NCI-H524 (cell line): ENCODE measurements at regions not wholly inside any gene's neighbourhood (a gene's known extent, or its start where the extent isn't known, plus 50 kb on each side); places are given as distances from the start of the nearest gene placed in this dataset.
"Not testable (repeated sequence)": the region's sequence is repeated elsewhere in the genome, so short reads cannot be mapped to it uniquely, and the experiment has no call there.

ENCODE experiments used
- DNase-seq, 2 experiments: peaks; one replicate each; lab custom pipeline; 2025; lab: John Stamatoyannopoulos, UW

- no peak for DNase-seq
These were observed 694.1 kb downstream of the TOX3 start for GRCh38 chr16:51852892-51853291.

- no peak for DNase-seq
These were observed 695.8 kb downstream of the TOX3 start for GRCh38 chr16:51851111-51851510.

GRCh38 chr16:51849715-51850114 lies 697.2 kb downstream of the TOX3 start:
- no peak for DNase-seq

- no peak for DNase-seq
These were observed 694.7 kb upstream of the SALL1 start for GRCh38 chr16:51845586-51846305.

- no peak for DNase-seq
These were observed 688.8 kb upstream of the SALL1 start for GRCh38 chr16:51839727-51840462.

- no peak for DNase-seq
These were observed 683.7 kb upstream of the SALL1 start for GRCh38 chr16:51834794-51835193.

- no peak for DNase-seq
These were observed 683.1 kb upstream of the SALL1 start for GRCh38 chr16:51834133-51834532.

- no peak for DNase-seq
These were observed 680.7 kb upstream of the SALL1 start for GRCh38 chr16:51831595-51832367.

GRCh38 chr16:51831034-51831433 lies 680.0 kb upstream of the SALL1 start:
- not testable (repeated sequence) for DNase-seq

GRCh38 chr16:51825779-51826178 lies 674.7 kb upstream of the SALL1 start:
- DNase-seq: no peak

- no peak for DNase-seq
These were observed 671.4 kb upstream of the SALL1 start for GRCh38 chr16:51822471-51822870.

- no peak for DNase-seq
These were observed 670.5 kb upstream of the SALL1 start for GRCh38 chr16:51821527-51821926.

GRCh38 chr16:51820176-51820575 lies 669.1 kb upstream of the SALL1 start:
- no peak for DNase-seq

GRCh38 chr16:51818342-51818944 lies 667.4 kb upstream of the SALL1 start:
- peak in 1 of 2 experiments; percentile 35 for DNase-seq

GRCh38 chr16:51816929-51817328 lies 665.9 kb upstream of the SALL1 start:
- DNase-seq: no peak

- no peak for DNase-seq
These were observed 664.5 kb upstream of the SALL1 start for GRCh38 chr16:51815523-51815922.

GRCh38 chr16:51814617-51815016 lies 663.5 kb upstream of the SALL1 start:
- no peak for DNase-seq

- DNase-seq: no peak
These were observed 662.5 kb upstream of the SALL1 start for GRCh38 chr16:51813609-51814008.

GRCh38 chr16:51812945-51813344 lies 661.9 kb upstream of the SALL1 start:
- DNase-seq: no peak

GRCh38 chr16:51807551-51807950 lies 656.5 kb upstream of the SALL1 start:
- DNase-seq: no peak

- no peak for DNase-seq
These were observed 650.6 kb upstream of the SALL1 start for GRCh38 chr16:51801635-51802034.

- no peak for DNase-seq
These were observed 646.7 kb upstream of the SALL1 start for GRCh38 chr16:51797669-51798259.
